Activated effector memory CD4-positive, alpha-beta T cell treated with Interleukin-2 at 50 U/mL for 16 hours (primary cell): ENCODE measurements at regions not wholly inside any gene's neighbourhood (a gene's known extent, or its start where the extent isn't known, plus 50 kb on each side); places are given as distances from the start of the nearest gene placed in this dataset.

Experiments used
- DNase-seq: peaks from one replicate; pipeline ENCODE4 v3.0.0-alpha.2; 2020

- DNase-seq = no peak
Observed at GRCh38 chr1:207971331-207972219, 60.6 kb upstream of the CD34 start.

- no peak for DNase-seq
Observed at GRCh38 chr1:207970329-207971233, 59.7 kb upstream of the CD34 start.

DNA sequence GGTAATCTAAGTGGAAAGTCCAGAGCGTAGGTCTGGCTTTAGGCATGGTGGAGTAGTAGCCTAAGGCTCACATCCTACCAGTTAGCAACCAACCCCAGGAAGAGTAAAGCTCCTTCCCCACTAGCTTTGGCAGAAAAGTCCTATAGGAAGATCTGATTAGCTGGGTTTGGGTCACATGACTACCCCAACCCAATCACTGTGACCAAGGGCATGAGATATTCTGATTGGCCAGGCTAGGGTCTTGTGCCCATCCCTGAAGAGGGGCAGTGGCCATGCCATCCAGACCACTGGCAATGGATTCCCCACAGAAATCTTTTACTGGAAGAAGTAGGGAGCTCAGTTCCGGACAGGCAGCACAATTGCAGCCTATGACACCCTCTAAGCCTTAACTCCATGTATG lies 58.6 kb upstream of the CD34 start:
- no peak for DNase-seq

DNA sequence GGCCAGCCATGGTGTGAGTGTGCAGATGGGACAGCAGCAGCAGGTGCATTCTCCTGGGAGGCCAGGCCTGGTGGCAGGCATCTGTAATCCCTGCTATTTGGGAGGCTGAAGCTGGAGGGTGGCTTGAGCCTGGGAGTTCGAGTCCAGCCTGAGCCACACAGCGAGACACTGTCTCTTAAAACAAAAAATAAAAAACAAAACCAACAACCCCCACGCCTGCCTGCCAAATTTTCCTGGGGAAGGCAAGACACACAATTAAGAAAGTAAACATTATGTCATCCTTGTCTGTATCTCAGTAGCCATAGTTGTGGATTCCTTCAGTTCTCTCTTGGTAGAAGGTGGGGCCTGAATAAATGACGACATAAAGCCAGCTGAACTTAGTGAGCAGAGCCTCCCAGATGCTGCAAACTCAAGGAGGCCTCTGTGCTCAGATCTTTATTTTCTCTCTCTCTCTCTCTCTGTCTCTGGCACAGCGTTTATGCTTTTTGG lies 57.6 kb upstream of the CD34 start:
- DNase-seq = no peak

GRCh38 chr1:207967703-207968102 lies 56.8 kb upstream of the CD34 start:
- DNase-seq = no peak

DNA sequence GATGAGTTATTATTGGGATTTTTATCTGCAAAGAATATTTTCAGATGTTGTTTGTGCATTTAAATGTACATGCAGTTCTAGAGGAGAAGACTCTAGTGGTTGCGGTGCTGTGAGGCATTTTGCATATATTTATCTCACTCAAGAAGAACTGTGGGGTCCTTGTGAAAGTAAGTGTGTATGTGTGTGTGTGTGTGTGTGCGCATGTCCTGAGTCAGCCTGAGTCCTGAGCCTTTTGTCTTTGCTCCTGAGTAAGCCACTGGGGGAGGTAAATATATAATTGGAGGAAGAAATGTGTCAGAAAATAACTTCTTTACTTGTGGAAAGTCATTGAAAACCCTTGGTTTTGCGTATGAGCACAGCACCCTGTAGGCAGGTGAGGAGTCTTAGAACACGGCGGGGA lies 55.6 kb upstream of the CD34 start:
- no peak for DNase-seq

- no peak for DNase-seq
Observed at GRCh38 chr1:207965392-207966387, 54.8 kb upstream of the CD34 start.

- no peak for DNase-seq
Observed at GRCh38 chr1:207964195-207964966, 53.5 kb upstream of the CD34 start.

DNA sequence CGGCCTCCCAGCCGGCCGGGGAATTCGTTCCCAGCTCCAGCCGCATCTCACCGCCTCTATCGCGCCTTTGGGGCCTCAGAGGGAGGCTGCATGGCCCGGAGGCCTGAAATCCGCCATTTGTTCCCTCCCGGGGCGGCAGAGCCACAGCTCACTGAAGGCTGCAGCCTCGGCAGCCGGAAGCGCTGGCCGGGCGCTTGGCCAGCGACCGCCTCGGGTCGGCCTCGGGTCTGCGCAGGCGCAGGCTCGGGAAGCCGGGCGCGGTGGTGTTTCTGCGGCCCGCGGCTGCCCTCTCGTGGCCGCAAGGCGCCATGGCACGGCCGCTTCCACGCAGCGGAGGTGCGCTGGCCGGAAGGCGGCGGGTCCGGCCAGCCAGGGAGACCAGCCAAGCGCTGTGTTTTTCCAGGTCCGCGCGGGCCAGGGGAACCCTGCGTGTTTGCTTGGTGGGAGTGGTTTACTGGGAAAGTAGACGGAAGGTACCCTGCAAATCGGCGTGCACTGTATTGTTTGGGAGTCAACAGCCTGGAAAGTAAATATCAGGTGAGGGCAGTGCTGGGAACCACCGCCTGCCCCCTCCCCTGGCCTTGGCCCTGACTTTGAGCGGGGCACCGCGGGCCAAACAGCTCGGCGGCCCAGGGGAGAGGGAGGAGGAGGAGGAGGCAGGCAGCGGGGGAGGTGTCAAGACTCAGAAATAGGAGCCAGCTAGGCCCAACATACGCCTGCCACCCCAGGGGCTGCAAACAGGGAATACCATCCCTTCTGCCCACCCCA lies 52.7 kb upstream of the CD34 start:
- peak; percentile 75 for DNase-seq

- DNase-seq = no peak
Observed at GRCh38 chr1:207962716-207963426, 51.9 kb upstream of the CD34 start.
